ENCODE measurements at regions not wholly inside any gene's neighbourhood (a gene's known extent, or its start where the extent isn't known, plus 50 kb on each side); places are given as distances from the start of the nearest gene placed in this dataset.
"Not testable (repeated sequence)": the region's sequence is repeated elsewhere in the genome, so short reads cannot be mapped to it uniquely, and the experiment has no call there.

DNA sequence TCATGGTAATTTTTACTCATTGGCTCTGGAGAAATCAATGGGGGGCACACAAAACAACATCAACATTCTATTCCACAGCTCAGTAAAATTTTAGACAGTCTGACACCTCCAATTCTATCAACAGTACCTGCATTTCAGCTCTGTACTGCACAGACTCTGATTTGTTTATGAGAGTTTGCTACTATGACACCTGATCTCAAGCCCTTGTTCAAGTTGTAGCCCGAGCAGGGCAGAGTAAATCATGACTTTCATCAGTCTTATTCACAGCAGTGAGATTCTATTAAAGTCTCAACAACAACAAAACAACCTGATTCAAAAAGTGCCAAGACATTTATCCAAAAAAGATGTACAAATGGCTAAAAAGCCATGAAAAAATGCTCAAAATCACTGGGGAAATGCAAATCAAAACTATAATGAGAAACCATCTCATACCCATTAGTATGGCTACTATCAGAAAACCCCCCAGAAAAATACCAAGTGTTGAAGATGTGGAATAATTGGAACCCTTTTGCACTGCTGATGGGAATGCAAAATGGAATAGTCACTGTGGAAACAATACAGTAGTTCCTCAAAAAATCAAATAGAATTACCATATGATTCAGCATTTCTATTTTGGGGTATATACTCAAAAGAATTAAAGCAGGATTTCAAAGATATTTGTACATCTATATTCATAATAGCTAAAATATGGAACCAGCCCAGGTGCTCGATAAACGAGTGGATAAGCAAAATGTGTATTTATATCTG lies 71.7 kb upstream of the RBMS1 start:
- POLR2A ChIA-PET = no interaction called here

DNA sequence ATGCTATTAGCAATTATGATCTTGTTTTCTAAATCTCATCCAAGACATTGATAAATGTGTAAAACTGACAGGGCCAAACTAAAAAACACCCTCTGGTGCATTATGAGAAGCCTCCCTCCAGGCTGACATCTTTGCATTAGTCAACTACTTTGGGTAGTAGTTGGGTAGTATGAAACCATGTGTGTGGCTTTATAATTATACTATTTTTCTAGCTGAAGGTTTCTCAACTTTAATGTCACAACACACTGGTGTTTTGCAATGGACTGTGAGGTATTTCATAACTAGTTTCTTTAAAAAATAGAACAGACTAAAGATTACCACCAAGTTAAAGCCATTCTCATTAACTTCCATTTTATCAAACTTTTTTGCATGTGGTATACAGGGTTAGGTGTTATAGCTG lies 73.1 kb upstream of the RBMS1 start:
- POLR2A ChIA-PET = no interaction called here

More for the DNA sequence above, 71.7 kb upstream of the RBMS1 start:
- Mint-ChIP-seq H3K36me3 (peaks cover 0 to 2% (median 1%) of the 10 kb centered on the region in 3 donors), H3K27me3 (peaks cover 0 to 5% of the 10 kb centered on the region in 2 donors), H3K9me3 (no peaks in the 10 kb centered on the region), H3K27ac (no peak overlapping the region), H3K4me1 (peaks cover 0 to 18% (median 8%) of the 10 kb centered on the region in 3 donors), H3K4me3 (no peak overlapping the region)
- Histone ChIP-seq H3K9me3 (ENCODE audit: low read length) (no peaks in the 10 kb centered on the region), H3K27ac (ENCODE audit: low read depth, low read length) (no peak overlapping the region), H3K36me3 (ENCODE audit: insufficient read depth, low read length) (no peaks in the 10 kb centered on the region), H3K4me1 (ENCODE audit: insufficient read depth, low read length) (no peaks in the 10 kb centered on the region), H3K4me3 (ENCODE audit: low read length) (no peak overlapping the region), H3K27me3 (ENCODE audit: insufficient read depth, low read length, poor library complexity, severe bottlenecking) (no peaks in the 10 kb centered on the region)
- DNase-seq = no peak
- CTCF ChIA-PET = no interaction called here

DNA sequence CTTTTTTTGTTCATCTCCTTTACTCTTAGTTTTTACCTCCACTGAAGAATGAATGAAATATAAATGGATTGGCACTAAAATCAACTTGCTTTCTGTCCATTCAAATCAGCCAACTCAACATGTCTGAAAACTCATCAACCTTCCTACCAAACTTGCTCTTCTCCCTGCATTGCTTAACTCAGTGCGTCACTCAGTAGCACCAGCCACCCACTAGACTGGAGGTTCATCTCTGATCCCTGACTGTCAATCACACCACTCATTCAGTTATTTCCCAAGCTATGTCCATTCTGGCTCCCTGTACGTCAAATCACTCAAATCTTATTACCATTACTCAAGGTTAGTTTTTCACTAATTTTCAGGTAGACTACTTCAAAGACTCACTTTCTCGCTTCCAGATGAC lies 75.2 kb upstream of the RBMS1 start:
- H3K27me3 Mint-ChIP-seq = peaks cover 0 to 5% of the 10 kb centered on the region in 2 donors
- H3K9me3 ChIP-seq (ENCODE audit: low read length) = no peaks in the 10 kb centered on the region
- DNase-seq = no peak
- peaks cover 0 to 10% (median 7%) of the 10 kb centered on the region in 5 donors for H3K9me3 Mint-ChIP-seq
- POLR2A ChIA-PET = no interaction called here
- H3K27me3 ChIP-seq (ENCODE audit: insufficient read depth, low read length, poor library complexity, severe bottlenecking) = no peaks in the 10 kb centered on the region
- H3K36me3 Mint-ChIP-seq = peaks cover 0 to 15% (median 1%) of the 10 kb centered on the region in 3 donors
- CTCF ChIA-PET = no interaction called here
- no peak overlapping the region for H3K4me3 ChIP-seq (ENCODE audit: low read length)
- no peak overlapping the region for H3K27ac Mint-ChIP-seq
- H3K4me3 Mint-ChIP-seq = no peak overlapping the region
- H3K36me3 ChIP-seq (ENCODE audit: insufficient read depth, low read length) = no peaks in the 10 kb centered on the region
- no peak overlapping the region for H3K27ac ChIP-seq (ENCODE audit: low read depth, low read length)
- H3K4me1 ChIP-seq (ENCODE audit: insufficient read depth, low read length) = no peaks in the 10 kb centered on the region
- peaks cover 0 to 18% (median 8%) of the 10 kb centered on the region in 3 donors for H3K4me1 Mint-ChIP-seq

More for the DNA sequence above, 73.1 kb upstream of the RBMS1 start:
- peaks cover 0 to 5% of the 10 kb centered on the region in 2 donors for H3K27me3 Mint-ChIP-seq
- no peak overlapping the region for H3K27ac Mint-ChIP-seq
- Histone ChIP-seq H3K27ac (ENCODE audit: low read depth, low read length) (no peak overlapping the region), H3K27me3 (ENCODE audit: insufficient read depth, low read length, poor library complexity, severe bottlenecking) (no peaks in the 10 kb centered on the region), H3K36me3 (ENCODE audit: insufficient read depth, low read length) (no peaks in the 10 kb centered on the region), H3K4me3 (ENCODE audit: low read length) (no peak overlapping the region), H3K4me1 (ENCODE audit: insufficient read depth, low read length) (no peaks in the 10 kb centered on the region), H3K9me3 (ENCODE audit: low read length) (no peaks in the 10 kb centered on the region)
- CTCF ChIA-PET = no interaction called here
- DNase-seq = no peak
- no peak overlapping the region for H3K4me3 Mint-ChIP-seq
- H3K9me3 Mint-ChIP-seq = peaks cover 0 to 3% (median 0%) of the 10 kb centered on the region in 5 donors
- H3K36me3 Mint-ChIP-seq = peaks cover 0 to 7% (median 1%) of the 10 kb centered on the region in 3 donors
- H3K4me1 Mint-ChIP-seq = peaks cover 0 to 18% (median 8%) of the 10 kb centered on the region in 3 donors

DNA sequence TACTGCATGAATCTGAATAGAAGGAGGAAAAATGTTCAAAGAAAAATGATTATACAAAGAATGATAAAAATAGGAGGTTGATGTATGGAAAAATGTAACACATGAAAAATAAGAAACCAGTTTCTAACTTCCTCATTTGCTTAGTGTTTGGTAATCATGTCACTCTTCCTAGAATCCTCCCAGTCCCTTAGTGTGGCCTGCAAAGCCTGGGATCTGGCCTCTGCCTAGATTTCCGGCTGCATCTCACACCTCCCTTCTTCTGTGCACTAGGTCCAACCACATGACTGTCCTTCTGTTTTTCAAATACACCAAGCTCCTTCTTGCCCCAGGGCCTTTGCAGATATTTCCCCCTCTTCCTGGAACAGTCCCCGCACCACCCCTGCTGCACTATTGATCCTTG lies 76.8 kb upstream of the RBMS1 start:
- no peak for DNase-seq
- H3K4me1 Mint-ChIP-seq = peaks cover 0 to 7% (median 0%) of the 10 kb centered on the region in 3 donors
- CTCF ChIA-PET = no interaction called here

DNA sequence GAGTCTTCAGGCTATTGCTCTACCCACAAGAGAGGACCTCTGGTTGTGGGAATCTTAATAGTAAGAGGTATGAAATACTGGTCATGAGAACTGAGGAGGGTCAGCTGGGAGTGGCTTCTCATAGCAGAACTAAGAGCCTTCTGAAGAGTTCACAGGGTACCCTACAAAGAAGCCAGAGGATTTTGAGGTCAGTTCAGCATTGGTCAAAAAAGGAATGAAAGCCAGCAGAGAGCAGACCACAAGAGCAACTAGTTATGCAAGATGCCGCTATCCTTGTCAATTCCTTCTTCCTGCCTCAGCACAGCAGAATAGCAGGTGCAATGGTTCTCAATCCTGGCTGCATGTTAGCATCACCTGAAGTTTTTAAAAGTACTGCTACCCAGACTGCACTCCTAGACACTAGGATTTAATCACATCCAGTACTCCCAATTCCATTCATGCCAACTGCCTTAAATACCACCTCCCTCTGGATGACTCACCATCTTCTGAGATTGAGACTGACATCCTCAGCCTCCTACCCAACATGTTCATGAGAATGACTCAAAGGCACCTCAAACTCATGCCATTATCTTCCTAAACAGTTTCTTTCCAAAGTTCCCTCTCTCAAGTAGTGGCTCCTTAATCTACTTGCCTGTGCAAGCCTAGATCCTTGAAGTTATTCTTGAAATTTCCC lies 81.0 kb upstream of the RBMS1 start:
- CTCF ChIA-PET = no interaction called here

More for the DNA sequence above, 76.8 kb upstream of the RBMS1 start:
- Histone ChIP-seq H3K36me3 (ENCODE audit: insufficient read depth, low read length) (no peaks in the 10 kb centered on the region), H3K27me3 (ENCODE audit: insufficient read depth, low read length, poor library complexity, severe bottlenecking) (no peaks in the 10 kb centered on the region), H3K9me3 (ENCODE audit: low read length) (no peaks in the 10 kb centered on the region), H3K4me1 (ENCODE audit: insufficient read depth, low read length) (no peaks in the 10 kb centered on the region), H3K27ac (ENCODE audit: low read depth, low read length) (no peak overlapping the region), H3K4me3 (ENCODE audit: low read length) (no peak overlapping the region)
- POLR2A ChIA-PET = no interaction called here
- peaks cover 0 to 15% (median 0%) of the 10 kb centered on the region in 3 donors for H3K36me3 Mint-ChIP-seq
- H3K9me3 Mint-ChIP-seq = peaks cover 0 to 10% (median 7%) of the 10 kb centered on the region in 5 donors
- H3K27ac Mint-ChIP-seq = no peak overlapping the region
- no peak overlapping the region for H3K4me3 Mint-ChIP-seq
- H3K27me3 Mint-ChIP-seq = peaks cover 0 to 5% of the 10 kb centered on the region in 2 donors

DNA sequence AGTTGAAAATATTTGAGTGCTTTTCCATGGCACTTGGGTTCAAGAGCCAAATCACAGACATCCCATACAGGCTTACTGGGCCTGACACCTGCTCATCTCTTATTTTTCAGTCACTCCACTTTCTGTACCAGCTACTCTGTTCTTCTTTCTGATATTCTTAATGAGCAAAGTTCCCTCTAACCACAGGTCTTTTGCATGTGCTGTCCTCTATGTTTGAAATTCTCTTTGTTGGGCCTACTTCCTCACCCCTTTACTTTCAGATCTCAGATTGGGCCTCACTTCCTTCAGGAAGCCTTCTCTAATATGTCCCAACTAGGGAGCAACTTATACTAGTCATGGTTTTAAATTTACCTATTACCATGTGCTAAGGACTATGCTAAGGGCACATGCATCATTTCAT lies 81.8 kb upstream of the RBMS1 start:
- H3K27ac ChIP-seq (ENCODE audit: low read depth, low read length) = no peak overlapping the region
- H3K4me1 ChIP-seq (ENCODE audit: insufficient read depth, low read length) = no peaks in the 10 kb centered on the region
- H3K9me3 Mint-ChIP-seq = peaks cover 0 to 10% (median 7%) of the 10 kb centered on the region in 5 donors
- H3K4me1 Mint-ChIP-seq = no peaks in the 10 kb centered on the region
- peaks cover 0 to 16% (median 0%) of the 10 kb centered on the region in 3 donors for H3K36me3 Mint-ChIP-seq
- no peak overlapping the region for H3K4me3 Mint-ChIP-seq
- H3K36me3 ChIP-seq (ENCODE audit: insufficient read depth, low read length) = no peaks in the 10 kb centered on the region
- no peak for DNase-seq
- H3K27me3 ChIP-seq (ENCODE audit: insufficient read depth, low read length, poor library complexity, severe bottlenecking) = no peaks in the 10 kb centered on the region
- ChIA-PET POLR2A (no interaction called here), CTCF (no interaction called here)
- peaks cover 0 to 8% of the 10 kb centered on the region in 2 donors for H3K27me3 Mint-ChIP-seq
- no peaks in the 10 kb centered on the region for H3K9me3 ChIP-seq (ENCODE audit: low read length)
- H3K27ac Mint-ChIP-seq = no peak overlapping the region
- H3K4me3 ChIP-seq (ENCODE audit: low read length) = no peak overlapping the region

More for the DNA sequence above, 81.0 kb upstream of the RBMS1 start:
- POLR2A ChIA-PET = no interaction called here
- Mint-ChIP-seq H3K36me3 (peaks cover 0 to 19% (median 0%) of the 10 kb centered on the region in 3 donors), H3K27me3 (peaks cover 0 to 4% of the 10 kb centered on the region in 2 donors), H3K4me1 (no peaks in the 10 kb centered on the region), H3K4me3 (no peak overlapping the region), H3K27ac (no peak overlapping the region), H3K9me3 (peaks cover 0 to 10% (median 7%) of the 10 kb centered on the region in 5 donors)
- Histone ChIP-seq H3K36me3 (ENCODE audit: insufficient read depth, low read length) (no peaks in the 10 kb centered on the region), H3K4me1 (ENCODE audit: insufficient read depth, low read length) (no peaks in the 10 kb centered on the region), H3K9me3 (ENCODE audit: low read length) (no peaks in the 10 kb centered on the region), H3K27me3 (ENCODE audit: insufficient read depth, low read length, poor library complexity, severe bottlenecking) (no peaks in the 10 kb centered on the region), H3K27ac (ENCODE audit: low read depth, low read length) (no peak overlapping the region), H3K4me3 (ENCODE audit: low read length) (no peak overlapping the region)
- DNase-seq = no peak

DNA sequence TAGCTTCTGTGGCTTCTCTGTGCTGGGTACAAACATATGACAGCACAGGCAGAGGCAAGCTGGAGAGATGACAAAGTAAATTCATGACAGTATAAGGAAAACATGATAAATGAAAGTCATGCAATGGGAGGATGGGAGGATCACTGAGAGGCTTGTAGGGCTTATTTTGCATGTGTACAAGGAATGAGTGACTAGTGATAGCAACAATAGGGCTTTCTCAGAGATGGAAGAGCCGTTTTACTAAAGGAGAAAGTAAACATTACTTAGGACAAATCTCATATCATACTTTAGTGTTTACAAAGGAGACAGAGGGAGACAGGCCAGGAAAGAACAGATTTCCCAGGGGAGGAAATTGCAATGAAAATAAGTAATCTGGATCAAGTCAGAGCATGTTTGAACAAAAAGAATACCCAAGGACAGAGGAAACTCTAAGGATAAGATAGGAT lies 82.5 kb upstream of the RBMS1 start:
- H3K4me1 ChIP-seq (ENCODE audit: insufficient read depth, low read length) = no peaks in the 10 kb centered on the region
- no peak for DNase-seq
- no peak overlapping the region for H3K4me3 Mint-ChIP-seq
- no peaks in the 10 kb centered on the region for H3K36me3 ChIP-seq (ENCODE audit: insufficient read depth, low read length)
- H3K4me1 Mint-ChIP-seq = no peaks in the 10 kb centered on the region
- no peaks in the 10 kb centered on the region for H3K9me3 ChIP-seq (ENCODE audit: low read length)
- ChIA-PET POLR2A (no interaction called here), CTCF (no interaction called here)
- H3K4me3 ChIP-seq (ENCODE audit: low read length) = no peak overlapping the region
- peaks cover 0 to 15% (median 0%) of the 10 kb centered on the region in 3 donors for H3K36me3 Mint-ChIP-seq
- no peak overlapping the region for H3K27ac Mint-ChIP-seq
- H3K27me3 ChIP-seq (ENCODE audit: insufficient read depth, low read length, poor library complexity, severe bottlenecking) = no peaks in the 10 kb centered on the region
- no peak overlapping the region for H3K27ac ChIP-seq (ENCODE audit: low read depth, low read length)
- peaks cover 0 to 11% of the 10 kb centered on the region in 2 donors for H3K27me3 Mint-ChIP-seq
- peaks cover 0 to 10% (median 7%) of the 10 kb centered on the region in 5 donors for H3K9me3 Mint-ChIP-seq

DNA sequence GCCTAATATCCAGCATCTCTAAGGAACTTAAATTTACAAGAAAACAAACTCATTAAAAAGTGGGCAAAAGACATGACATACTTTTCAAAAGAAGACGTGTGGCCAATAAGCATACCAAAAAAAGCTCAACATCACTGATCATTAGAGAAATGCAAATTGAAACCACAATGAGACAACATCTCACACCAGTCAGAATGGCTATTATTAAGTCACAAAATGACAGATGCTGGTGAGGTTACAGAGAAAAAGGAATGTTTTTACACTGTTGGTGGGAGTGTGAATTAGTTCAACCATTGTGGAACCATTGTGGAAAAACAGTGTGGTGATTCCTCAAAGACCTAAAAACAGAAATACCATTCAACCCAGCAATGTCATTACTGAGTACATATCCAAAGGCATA lies 83.5 kb upstream of the RBMS1 start:
- H3K27me3 ChIP-seq (ENCODE audit: insufficient read depth, low read length, poor library complexity, severe bottlenecking); POLR2A ChIA-PET; CTCF ChIA-PET; H3K4me3 ChIP-seq (ENCODE audit: low read length); H3K27ac ChIP-seq (ENCODE audit: low read depth, low read length); H3K9me3 ChIP-seq (ENCODE audit: low read length); H3K4me3 Mint-ChIP-seq; H3K27ac Mint-ChIP-seq; H3K4me1 Mint-ChIP-seq; DNase-seq; H3K9me3 Mint-ChIP-seq; H3K4me1 ChIP-seq (ENCODE audit: insufficient read depth, low read length); H3K36me3 ChIP-seq (ENCODE audit: insufficient read depth, low read length): not testable (repeated sequence)
- Mint-ChIP-seq H3K36me3 (peaks cover 0 to 11% (median 0%) of the 10 kb centered on the region in 3 donors), H3K27me3 (peaks cover 0 to 11% of the 10 kb centered on the region in 2 donors)

All from CD8-positive, alpha-beta memory T cell (primary cell).